ENCODE measurements at regions not wholly inside any gene's neighbourhood (a gene's known extent, or its start where the extent isn't known, plus 50 kb on each side); places are given as distances from the start of the nearest gene placed in this dataset.

DNA sequence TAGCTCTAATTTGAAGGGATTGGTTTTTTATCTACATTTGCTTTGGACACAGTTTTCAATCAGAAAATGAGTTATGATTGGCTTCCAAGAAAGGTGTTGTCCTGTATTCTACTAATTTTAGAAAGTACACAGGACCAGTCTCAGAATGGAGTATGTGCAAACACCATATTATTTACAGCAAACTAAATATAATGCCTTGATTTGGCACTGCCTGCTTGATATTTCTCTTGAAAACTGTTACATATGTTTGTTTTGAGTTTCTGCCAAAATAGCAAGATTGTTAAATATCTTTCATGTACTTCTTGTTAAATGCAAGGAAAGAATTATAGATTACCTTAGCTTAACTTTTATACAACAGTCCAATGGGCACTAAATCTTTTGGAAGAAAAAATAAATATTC, 694.9 kb downstream of the KCNJ3 start:
- DNase-seq: no peak
- Mint-ChIP-seq H3K9me3 (no peaks in the 10 kb centered on the region), H3K36me3 (ENCODE audit: low read depth) (no peaks in the 10 kb centered on the region), H3K4me3 (no peak overlapping the region), H3K27ac (no peak overlapping the region), H3K4me1 (ENCODE audit: low read depth) (no peaks in the 10 kb centered on the region), H3K27me3 (ENCODE audit: low read depth) (no peaks in the 10 kb centered on the region)
- intact Hi-C loops (cut with micrococcal nuclease): no loop called here
- CTCF ChIA-PET: no interaction called here

DNA sequence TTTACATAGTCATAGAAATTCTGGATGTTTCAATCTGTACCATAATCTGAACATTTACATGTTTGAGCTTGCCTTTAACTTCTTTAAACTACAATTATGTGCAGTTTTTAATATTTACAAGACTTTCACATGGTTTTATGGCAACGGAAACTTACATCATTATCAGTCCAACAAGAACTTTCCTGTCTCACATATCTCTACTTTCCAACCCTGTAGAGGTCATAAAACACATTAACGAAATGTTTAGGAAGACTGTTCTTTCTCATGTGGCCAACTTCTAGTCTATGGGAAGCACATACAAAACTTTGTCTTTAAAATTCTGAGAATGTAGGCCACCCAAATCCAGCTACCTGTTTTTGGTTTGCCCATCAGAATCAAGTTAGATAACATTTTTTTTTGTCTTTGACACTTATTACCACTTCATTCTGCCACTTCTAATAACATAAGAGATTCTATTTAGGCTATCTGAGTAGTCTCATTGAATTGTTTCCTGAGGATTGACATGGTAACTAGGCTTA, 693.2 kb downstream of the KCNJ3 start:
- CTCF ChIA-PET: no interaction called here
- no peak overlapping the region for H3K4me3 Mint-ChIP-seq
- no peaks in the 10 kb centered on the region for H3K9me3 Mint-ChIP-seq

DNA sequence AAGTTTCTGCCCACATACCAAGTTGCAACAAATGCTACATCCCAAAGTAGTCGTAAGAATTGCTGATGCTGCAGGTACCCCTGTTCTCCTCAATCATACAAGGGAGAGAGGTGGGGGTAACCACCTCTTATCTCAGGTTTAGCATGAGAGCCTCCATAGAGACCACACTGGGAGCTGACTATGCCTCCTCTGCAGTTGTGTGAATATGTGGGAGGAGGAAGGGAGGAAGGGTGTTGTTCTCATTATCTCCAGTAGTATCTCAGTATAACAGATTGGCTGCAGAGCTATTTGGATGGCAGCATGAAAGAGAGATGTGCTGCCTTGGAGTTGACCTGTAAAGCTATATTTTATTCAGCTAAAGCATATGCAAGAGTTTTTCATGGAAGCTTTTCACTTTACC, 690.7 kb downstream of the KCNJ3 start:
- CTCF ChIA-PET: no interaction called here
- DNase-seq: no peak
- H3K27ac Mint-ChIP-seq: no peak overlapping the region

More for the DNA sequence above, 693.2 kb downstream of the KCNJ3 start:
- H3K36me3 Mint-ChIP-seq (ENCODE audit: low read depth): no peaks in the 10 kb centered on the region
- H3K27me3 Mint-ChIP-seq (ENCODE audit: low read depth): peaks cover 4% of the 10 kb centered on the region
- H3K4me1 Mint-ChIP-seq (ENCODE audit: low read depth): no peaks in the 10 kb centered on the region
- H3K27ac Mint-ChIP-seq: no peak overlapping the region
- intact Hi-C loops (cut with micrococcal nuclease): no loop called here
- no peak for DNase-seq

DNA sequence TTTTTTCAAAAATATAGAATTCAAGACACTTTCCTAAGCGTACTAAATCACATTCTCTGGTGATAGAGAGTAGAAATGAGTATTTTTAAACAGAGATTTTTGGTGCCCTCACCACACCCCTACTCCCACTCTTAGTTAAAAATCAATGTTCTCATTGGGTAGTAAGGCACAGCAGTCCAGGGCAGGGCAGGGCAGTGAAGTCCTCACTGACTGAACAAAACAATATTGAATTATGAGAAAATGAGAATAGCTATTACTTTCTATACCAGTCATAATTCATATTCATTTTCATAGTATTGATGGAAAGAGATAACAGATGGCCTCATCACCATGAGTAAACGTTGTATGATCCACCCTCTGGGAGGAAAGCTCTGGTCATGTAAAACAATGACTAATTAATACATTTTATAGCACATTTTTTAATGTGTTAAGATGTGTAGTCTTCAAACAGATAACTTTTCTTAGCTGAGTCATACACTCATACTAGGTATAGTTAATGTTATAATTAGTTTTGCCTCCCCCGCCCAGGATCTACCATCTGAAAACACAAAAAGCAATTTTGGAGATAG, 686.1 kb downstream of the KCNJ3 start:
- CTCF ChIA-PET: no interaction called here
- H3K4me1 Mint-ChIP-seq (ENCODE audit: low read depth): no peaks in the 10 kb centered on the region
- no peak for DNase-seq
- no peaks in the 10 kb centered on the region for H3K9me3 Mint-ChIP-seq
- no peak overlapping the region for H3K4me3 Mint-ChIP-seq
- peaks cover 6% of the 10 kb centered on the region for H3K27me3 Mint-ChIP-seq (ENCODE audit: low read depth)
- H3K27ac Mint-ChIP-seq: no peak overlapping the region
- H3K36me3 Mint-ChIP-seq (ENCODE audit: low read depth): no peaks in the 10 kb centered on the region
- intact Hi-C loops (cut with micrococcal nuclease): no loop called here

More for the DNA sequence above, 690.7 kb downstream of the KCNJ3 start:
- H3K4me3 Mint-ChIP-seq: no peak overlapping the region
- intact Hi-C loops (cut with micrococcal nuclease): no loop called here
- H3K36me3 Mint-ChIP-seq (ENCODE audit: low read depth): no peaks in the 10 kb centered on the region
- no peaks in the 10 kb centered on the region for H3K9me3 Mint-ChIP-seq
- no peaks in the 10 kb centered on the region for H3K4me1 Mint-ChIP-seq (ENCODE audit: low read depth)
- peaks cover 4% of the 10 kb centered on the region for H3K27me3 Mint-ChIP-seq (ENCODE audit: low read depth)

DNA sequence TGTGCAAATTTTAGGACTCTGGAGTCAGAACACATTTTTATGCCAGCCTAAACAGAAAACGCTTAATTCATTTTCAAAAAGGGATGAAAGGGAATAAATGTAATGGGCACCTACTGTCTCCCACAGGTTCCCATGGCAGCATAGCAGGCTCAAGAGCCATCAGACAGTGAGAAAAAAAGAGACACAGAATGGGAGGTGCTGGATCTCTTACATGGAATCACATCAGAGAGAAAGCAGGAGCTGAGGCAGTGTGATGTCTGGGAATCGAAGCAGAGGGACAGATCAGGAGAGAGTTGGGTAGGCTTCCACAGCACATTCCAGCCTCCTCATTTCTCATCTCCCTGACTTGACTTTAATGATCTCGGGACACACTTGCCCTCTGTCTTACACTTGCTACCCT, 684.3 kb downstream of the KCNJ3 start:
- H3K36me3 Mint-ChIP-seq (ENCODE audit: low read depth): no peaks in the 10 kb centered on the region
- intact Hi-C loops (cut with micrococcal nuclease): no loop called here
- CTCF ChIA-PET: no interaction called here
- no peak overlapping the region for H3K4me3 Mint-ChIP-seq
- H3K4me1 Mint-ChIP-seq (ENCODE audit: low read depth): peaks cover 2% of the 10 kb centered on the region
- H3K27ac Mint-ChIP-seq: no peak overlapping the region
- H3K9me3 Mint-ChIP-seq: no peaks in the 10 kb centered on the region
- no peak for DNase-seq
- H3K27me3 Mint-ChIP-seq (ENCODE audit: low read depth): peaks cover 4% of the 10 kb centered on the region

DNA sequence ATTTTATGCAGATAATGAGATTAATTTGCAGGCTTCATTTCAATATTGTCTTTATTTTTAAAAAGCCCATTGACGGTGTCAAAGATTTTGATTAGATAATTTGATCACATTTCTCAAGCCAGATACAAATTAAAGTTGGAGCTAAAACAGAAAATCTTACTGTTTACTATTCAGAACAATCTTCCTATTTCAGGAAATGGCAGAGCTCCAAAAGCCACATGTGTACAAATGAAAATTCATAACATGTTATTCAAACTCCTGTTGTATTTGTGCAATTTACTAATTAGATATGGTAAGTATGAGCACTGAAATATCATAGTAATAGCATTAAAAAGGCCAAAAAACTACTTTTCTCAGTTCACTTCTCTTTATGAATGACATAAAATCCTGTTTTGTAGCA, 682.9 kb downstream of the KCNJ3 start:
- Mint-ChIP-seq H3K4me1 (ENCODE audit: low read depth) (peaks cover 2% of the 10 kb centered on the region), H3K4me3 (no peak overlapping the region), H3K27me3 (ENCODE audit: low read depth) (peaks cover 2% of the 10 kb centered on the region), H3K9me3 (no peaks in the 10 kb centered on the region), H3K27ac (no peak overlapping the region), H3K36me3 (ENCODE audit: low read depth) (no peaks in the 10 kb centered on the region)
- DNase-seq: no peak
- intact Hi-C loops (cut with micrococcal nuclease): no loop called here
- CTCF ChIA-PET: interaction anchor here (1.1 kb wide), 1 partner anchor 8 kb away, joined by 3 read pairs; no protein-coding TSS in a partner anchor

DNA sequence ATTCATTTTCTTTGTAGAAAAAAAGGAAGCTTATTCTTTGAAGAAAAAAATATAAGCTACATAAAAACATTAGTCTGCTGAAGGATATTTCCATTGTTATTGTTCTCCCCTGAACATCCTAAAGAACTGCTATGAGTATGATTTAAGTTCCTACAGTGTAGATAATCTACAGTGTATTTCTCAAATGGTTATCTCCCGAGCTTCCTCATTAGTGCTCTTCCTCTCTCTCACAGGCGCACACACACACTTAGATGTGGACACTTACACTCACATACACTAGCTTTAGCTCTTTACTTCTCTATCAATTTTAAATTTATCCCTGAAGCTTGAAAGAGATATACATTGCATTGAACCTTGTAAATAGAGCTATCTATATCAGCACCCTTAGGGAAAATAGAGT, 681.0 kb downstream of the KCNJ3 start:
- Mint-ChIP-seq H3K4me3 (no peak overlapping the region), H3K27me3 (ENCODE audit: low read depth) (peaks cover 2% of the 10 kb centered on the region), H3K9me3 (no peaks in the 10 kb centered on the region), H3K27ac (no peak overlapping the region), H3K4me1 (ENCODE audit: low read depth) (peaks cover 2% of the 10 kb centered on the region), H3K36me3 (ENCODE audit: low read depth) (no peaks in the 10 kb centered on the region)
- DNase-seq: no peak
- CTCF ChIA-PET: no interaction called here
- intact Hi-C loops (cut with micrococcal nuclease): loop anchor here (2.0 to 10.0 kb wide), 3 partner anchors 438 to 949 kb away; no protein-coding TSS in a partner anchor

DNA sequence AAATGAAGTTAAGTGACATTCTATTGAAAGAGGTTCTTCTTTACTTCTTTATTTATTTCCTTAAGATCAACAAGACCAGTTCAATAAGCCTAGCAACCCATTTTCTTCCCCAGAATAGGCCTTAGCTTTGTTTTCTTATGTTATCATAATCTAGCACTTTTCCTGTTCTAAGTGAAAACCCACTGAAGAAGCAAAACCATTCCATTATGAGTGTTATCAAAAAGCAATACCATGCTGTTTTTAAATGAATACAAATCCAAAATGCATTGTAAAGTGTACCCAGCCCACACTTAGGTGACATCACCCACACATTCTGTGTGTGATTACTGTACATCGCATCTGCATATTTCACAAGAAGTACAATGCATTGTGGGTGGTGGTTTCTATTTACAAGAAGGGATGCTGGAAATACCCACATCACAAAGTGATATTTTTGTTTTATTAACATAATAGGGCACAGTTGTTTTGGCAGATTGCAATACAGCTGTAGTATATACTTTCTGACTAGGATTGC, 679.5 kb downstream of the KCNJ3 start:
- H3K36me3 Mint-ChIP-seq (ENCODE audit: low read depth): no peaks in the 10 kb centered on the region
- H3K27me3 Mint-ChIP-seq (ENCODE audit: low read depth): peaks cover 2% of the 10 kb centered on the region
- peaks cover 2% of the 10 kb centered on the region for H3K4me1 Mint-ChIP-seq (ENCODE audit: low read depth)
- DNase-seq: no peak
- H3K27ac Mint-ChIP-seq: no peak overlapping the region
- no peaks in the 10 kb centered on the region for H3K9me3 Mint-ChIP-seq
- intact Hi-C loops (cut with micrococcal nuclease): loop anchor here (1.0 to 10.0 kb wide), 7 partner anchors 439 to 1817 kb away; no protein-coding TSS in a partner anchor
- H3K4me3 Mint-ChIP-seq: no peak overlapping the region
- CTCF ChIA-PET: interaction anchor here (0.7 to 1.6 kb wide), 3 partner anchors 8 to 1816 kb away, joined by 3 to 7 read pairs (median 3); no protein-coding TSS in a partner anchor

DNA sequence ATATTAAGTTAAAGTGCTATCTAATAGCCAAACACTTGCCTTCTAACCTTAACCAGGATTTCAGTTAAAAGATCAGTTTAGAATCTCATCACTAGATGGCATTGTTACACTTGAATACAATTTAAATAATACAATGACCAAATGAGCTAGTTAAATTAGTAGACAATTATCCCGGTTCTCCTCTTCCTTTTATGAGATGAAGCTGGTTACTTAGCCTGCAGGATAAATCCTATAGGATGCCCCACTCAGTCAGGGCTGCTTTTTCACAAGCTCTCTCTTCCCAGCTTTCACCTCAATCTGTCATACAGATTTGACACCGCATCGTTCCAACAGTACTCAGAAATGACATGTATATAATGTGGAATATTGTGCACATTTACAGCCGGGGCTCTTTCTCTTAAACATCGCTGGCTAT, 678.8 kb downstream of the KCNJ3 start:
- no peaks in the 10 kb centered on the region for H3K36me3 Mint-ChIP-seq (ENCODE audit: low read depth)
- H3K27me3 Mint-ChIP-seq (ENCODE audit: low read depth): peaks cover 2% of the 10 kb centered on the region
- intact Hi-C loops (cut with micrococcal nuclease): loop anchor here (1.0 to 10.0 kb wide), 6 partner anchors 440 to 1818 kb away; no protein-coding TSS in a partner anchor
- no peak overlapping the region for H3K27ac Mint-ChIP-seq
- DNase-seq: no peak
- no peaks in the 10 kb centered on the region for H3K9me3 Mint-ChIP-seq
- peaks cover 2% of the 10 kb centered on the region for H3K4me1 Mint-ChIP-seq (ENCODE audit: low read depth)
- CTCF ChIA-PET: interaction anchor here (0.5 to 1.6 kb wide), 9 partner anchors 8 to 1816 kb away, joined by 3 to 7 read pairs (median 3); no protein-coding TSS in a partner anchor
- H3K4me3 Mint-ChIP-seq: no peak overlapping the region

DNA sequence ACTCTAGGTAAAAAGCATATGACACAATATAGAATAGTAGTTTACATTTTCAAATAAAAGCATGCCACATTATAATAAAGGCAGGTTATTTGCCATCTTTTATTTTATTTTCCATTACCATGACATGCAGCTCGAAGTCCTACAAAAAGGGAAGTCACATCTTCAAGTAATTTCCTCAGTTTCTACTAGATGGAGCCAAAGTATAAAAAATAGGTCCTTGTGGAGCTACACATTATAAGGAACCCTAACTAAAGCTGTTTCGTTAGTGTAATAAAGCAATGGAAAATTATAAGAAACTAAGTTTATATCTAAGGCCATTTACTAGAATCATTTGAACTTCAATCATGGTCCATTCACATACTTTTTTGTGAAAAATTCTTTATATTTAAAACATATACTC, 674.5 kb downstream of the KCNJ3 start:
- H3K36me3 Mint-ChIP-seq (ENCODE audit: low read depth): no peaks in the 10 kb centered on the region
- CTCF ChIA-PET: interaction anchor here (0.8 kb wide), 1 partner anchor 9 kb away, joined by 3 read pairs; no protein-coding TSS in a partner anchor
- no peak overlapping the region for H3K27ac Mint-ChIP-seq
- DNase-seq: no peak
- H3K4me1 Mint-ChIP-seq (ENCODE audit: low read depth): no peaks in the 10 kb centered on the region
- no peaks in the 10 kb centered on the region for H3K9me3 Mint-ChIP-seq
- intact Hi-C loops (cut with micrococcal nuclease): loop anchor here (10.0 kb wide), 1 partner anchor 692 kb away; no protein-coding TSS in a partner anchor
- H3K27me3 Mint-ChIP-seq (ENCODE audit: low read depth): peaks cover 2% of the 10 kb centered on the region
- no peak overlapping the region for H3K4me3 Mint-ChIP-seq

DNA sequence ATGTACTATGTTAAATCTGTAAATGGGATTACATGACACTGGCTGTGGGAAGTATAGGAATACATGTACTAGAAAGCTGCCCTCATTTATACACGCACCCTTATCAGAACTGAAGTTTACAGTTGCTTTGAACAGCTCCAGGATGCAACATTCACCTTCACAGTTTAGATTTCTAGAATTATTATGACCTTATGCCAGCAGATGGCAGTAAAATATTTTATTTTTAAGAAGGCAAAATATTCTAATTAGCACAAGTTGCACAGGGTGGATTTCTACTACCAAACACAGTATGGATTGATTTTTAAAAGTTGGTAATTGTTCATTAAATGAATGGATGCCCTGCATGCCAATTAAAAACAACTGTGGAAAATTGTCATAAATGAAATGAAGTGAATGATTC, 670.4 kb downstream of the KCNJ3 start:
- H3K9me3 Mint-ChIP-seq: no peaks in the 10 kb centered on the region
- H3K36me3 Mint-ChIP-seq (ENCODE audit: low read depth): no peaks in the 10 kb centered on the region
- CTCF ChIA-PET: interaction anchor here (0.6 to 1.7 kb wide), 5 partner anchors 8 to 1825 kb away, joined by 3 to 4 read pairs (median 3); no protein-coding TSS in a partner anchor
- peaks cover 2% of the 10 kb centered on the region for H3K27me3 Mint-ChIP-seq (ENCODE audit: low read depth)
- no peak for DNase-seq
- no peak overlapping the region for H3K4me3 Mint-ChIP-seq
- intact Hi-C loops (cut with micrococcal nuclease): loop anchor here (2.0 kb wide), 2 partner anchors 1686 to 1826 kb away; no protein-coding TSS in a partner anchor
- H3K27ac Mint-ChIP-seq: no peak overlapping the region
- no peaks in the 10 kb centered on the region for H3K4me1 Mint-ChIP-seq (ENCODE audit: low read depth)

DNA sequence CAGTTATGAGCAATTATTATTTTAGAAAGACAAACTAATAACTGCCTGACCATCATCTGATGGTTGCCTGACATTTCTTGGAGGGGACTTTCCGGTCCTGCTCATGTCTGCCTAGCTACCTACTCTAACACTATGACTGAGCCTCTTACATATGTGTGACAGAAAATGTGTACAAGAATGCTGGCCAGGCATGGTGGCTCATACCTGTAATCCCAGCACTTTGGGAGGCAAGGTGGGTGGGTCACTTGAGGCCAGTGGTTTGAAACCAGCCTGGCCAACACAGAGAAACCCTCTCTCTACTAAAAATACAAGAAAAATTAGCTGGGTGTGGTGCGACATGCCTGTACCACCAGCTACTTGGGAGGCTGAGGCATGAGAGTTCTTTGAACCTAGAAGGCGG, 666.3 kb downstream of the KCNJ3 start:
- no peak overlapping the region for H3K27ac Mint-ChIP-seq
- CTCF ChIA-PET: interaction anchor here (0.7 kb wide), 1 partner anchor 1845 kb away, joined by 3 read pairs; no protein-coding TSS in a partner anchor
- intact Hi-C loops (cut with micrococcal nuclease): no loop called here
- H3K27me3 Mint-ChIP-seq (ENCODE audit: low read depth): peaks cover 2% of the 10 kb centered on the region
- no peak overlapping the region for H3K4me3 Mint-ChIP-seq
- no peak for DNase-seq
- no peaks in the 10 kb centered on the region for H3K36me3 Mint-ChIP-seq (ENCODE audit: low read depth)
- H3K9me3 Mint-ChIP-seq: no peaks in the 10 kb centered on the region
- H3K4me1 Mint-ChIP-seq (ENCODE audit: low read depth): no peaks in the 10 kb centered on the region
